ENCODE measurements at regions not wholly inside any gene's neighbourhood (a gene's known extent, or its start where the extent isn't known, plus 50 kb on each side); places are given as distances from the start of the nearest gene placed in this dataset.

DNA sequence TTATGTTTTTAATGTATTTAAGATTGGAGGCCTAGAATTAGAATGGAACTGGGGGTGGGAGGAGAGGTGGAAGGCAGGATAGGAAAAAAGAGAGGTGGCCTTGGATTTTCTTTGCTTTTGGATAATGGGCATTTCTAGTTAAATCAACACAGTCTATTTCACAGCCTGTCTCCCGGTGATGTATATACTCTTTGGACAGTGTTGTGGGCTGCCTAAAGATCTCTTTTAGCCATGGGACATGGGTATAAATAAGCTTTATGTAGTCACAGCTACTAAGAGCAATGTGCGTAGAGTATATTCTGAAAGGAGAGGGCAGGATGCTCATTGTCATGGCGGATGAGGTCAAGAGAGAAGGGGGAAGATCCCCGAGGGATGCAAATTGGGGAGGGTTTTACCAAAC lies 1084.4 kb upstream of the RBFOX1 start:
- WGBS, 2 donors: 69 to 75% methylated on average over 4 of the region's 4 CpGs
- Histone ChIP-seq H3K9me3 (ENCODE audit: control insufficient read depth in 2 of 2, insufficient read depth in 1 of 2, low read depth in 1 of 2, low read length in 1 of 2) (no peaks in the 10 kb centered on the region), H3K36me3 (ENCODE audit: control insufficient read depth in 2 of 2, insufficient read depth in 2 of 2, low read length in 1 of 2) (no peaks in the 10 kb centered on the region), H3K27me3 (ENCODE audit: control insufficient read depth in 1 of 2, insufficient read depth in 2 of 2, low read length in 2 of 2) (no peaks in the 10 kb centered on the region), H3K27ac (ENCODE audit: low read depth in 2 of 2, low read length in 1 of 2) (no peak overlapping the region), H3K4me3 (ENCODE audit: low read depth in 1 of 2, low read length in 2 of 2) (no peak overlapping the region), H3K4me1 (ENCODE audit: control insufficient read depth in 2 of 2, insufficient read depth in 2 of 2, low read length in 1 of 2) (no peaks in the 10 kb centered on the region)

DNA sequence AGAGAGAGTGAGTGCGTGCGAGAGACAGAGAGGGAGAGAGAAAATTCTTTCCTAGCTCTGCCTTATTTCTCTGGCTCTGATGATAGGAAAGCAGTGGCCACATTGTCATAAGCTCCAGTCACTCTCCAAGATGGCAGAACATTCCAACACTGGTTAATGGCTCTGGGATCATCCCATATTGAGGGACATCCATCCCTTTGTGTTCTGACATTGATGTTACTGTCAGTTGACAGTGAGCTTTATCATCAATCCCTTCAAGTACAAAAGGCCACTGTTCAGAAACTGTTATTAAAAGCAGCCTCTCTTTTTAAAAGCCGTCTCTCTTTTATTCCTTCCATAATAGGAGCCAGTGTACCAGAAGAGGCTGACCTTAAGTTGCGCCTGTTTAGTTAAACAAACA lies 1084.9 kb upstream of the RBFOX1 start:
- WGBS, 2 donors: 76 to 78% methylated on average over 4 of the region's 4 CpGs

DNA sequence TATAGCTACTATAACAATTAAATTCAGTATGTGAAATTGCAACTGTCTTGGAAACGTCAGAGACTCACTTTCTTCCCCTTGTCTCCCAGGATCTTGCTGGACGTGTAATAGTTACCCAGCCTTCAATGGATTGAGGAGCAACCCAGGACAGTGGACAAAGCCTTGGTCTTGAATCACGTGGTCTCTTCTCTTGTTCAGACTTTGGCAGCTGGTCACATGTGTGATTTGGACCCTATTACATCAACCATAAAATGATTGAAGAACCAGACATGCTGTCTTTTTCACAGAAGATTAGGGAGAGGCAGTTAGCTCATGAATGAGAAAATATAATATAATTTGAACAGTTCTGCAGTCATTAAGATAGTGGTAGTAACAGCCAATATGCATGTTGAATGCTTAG lies 1085.5 kb upstream of the RBFOX1 start:
- WGBS, 2 donors: 67 to 68% methylated on average over 3 of the region's 3 CpGs
- no peak overlapping the region for H3K27ac ChIP-seq (ENCODE audit: low read depth in 2 of 2, low read length in 1 of 2)
- H3K4me3 ChIP-seq (ENCODE audit: low read depth in 1 of 2, low read length in 2 of 2): no peak overlapping the region
- no peaks in the 10 kb centered on the region for H3K4me1 ChIP-seq (ENCODE audit: control insufficient read depth in 2 of 2, insufficient read depth in 2 of 2, low read length in 1 of 2)
- no peaks in the 10 kb centered on the region for H3K9me3 ChIP-seq (ENCODE audit: control insufficient read depth in 2 of 2, insufficient read depth in 1 of 2, low read depth in 1 of 2, low read length in 1 of 2)
- H3K27me3 ChIP-seq (ENCODE audit: control insufficient read depth in 1 of 2, insufficient read depth in 2 of 2, low read length in 2 of 2): no peaks in the 10 kb centered on the region
- H3K36me3 ChIP-seq (ENCODE audit: control insufficient read depth in 2 of 2, insufficient read depth in 2 of 2, low read length in 1 of 2): no peaks in the 10 kb centered on the region

More for the DNA sequence above, 1084.9 kb upstream of the RBFOX1 start:
- Histone ChIP-seq H3K36me3 (ENCODE audit: control insufficient read depth in 2 of 2, insufficient read depth in 2 of 2, low read length in 1 of 2) (no peaks in the 10 kb centered on the region), H3K4me1 (ENCODE audit: control insufficient read depth in 2 of 2, insufficient read depth in 2 of 2, low read length in 1 of 2) (no peaks in the 10 kb centered on the region), H3K4me3 (ENCODE audit: low read depth in 1 of 2, low read length in 2 of 2) (no peak overlapping the region), H3K9me3 (ENCODE audit: control insufficient read depth in 2 of 2, insufficient read depth in 1 of 2, low read depth in 1 of 2, low read length in 1 of 2) (no peaks in the 10 kb centered on the region), H3K27me3 (ENCODE audit: control insufficient read depth in 1 of 2, insufficient read depth in 2 of 2, low read length in 2 of 2) (no peaks in the 10 kb centered on the region), H3K27ac (ENCODE audit: low read depth in 2 of 2, low read length in 1 of 2) (no peak overlapping the region)

DNA sequence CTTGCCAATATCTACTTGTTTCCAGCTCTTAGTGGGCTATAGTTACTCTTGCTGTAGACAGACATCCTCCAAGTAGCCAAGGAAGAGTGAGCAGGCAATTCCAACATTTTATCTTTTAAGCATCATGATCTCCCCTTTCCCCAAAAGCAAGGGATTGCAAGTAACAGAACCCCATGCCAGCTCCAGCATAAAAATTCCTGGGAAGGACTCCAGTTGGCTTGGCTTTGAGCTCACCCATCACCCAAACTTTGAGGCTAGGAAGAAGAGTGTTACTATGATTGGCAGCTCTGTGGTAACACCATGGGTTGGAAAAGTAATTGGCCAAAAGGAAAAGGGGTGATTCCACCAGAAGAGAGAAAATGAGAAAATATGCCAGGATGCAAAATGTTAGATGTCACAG lies 1086.4 kb upstream of the RBFOX1 start:
- no peak overlapping the region for H3K4me3 ChIP-seq (ENCODE audit: low read depth in 1 of 2, low read length in 2 of 2)
- no peaks in the 10 kb centered on the region for H3K36me3 ChIP-seq (ENCODE audit: control insufficient read depth in 2 of 2, insufficient read depth in 2 of 2, low read length in 1 of 2)
- H3K27me3 ChIP-seq (ENCODE audit: control insufficient read depth in 1 of 2, insufficient read depth in 2 of 2, low read length in 2 of 2): no peaks in the 10 kb centered on the region
- H3K4me1 ChIP-seq (ENCODE audit: control insufficient read depth in 2 of 2, insufficient read depth in 2 of 2, low read length in 1 of 2): no peaks in the 10 kb centered on the region
- no peaks in the 10 kb centered on the region for H3K9me3 ChIP-seq (ENCODE audit: control insufficient read depth in 2 of 2, insufficient read depth in 1 of 2, low read depth in 1 of 2, low read length in 1 of 2)
- H3K27ac ChIP-seq (ENCODE audit: low read depth in 2 of 2, low read length in 1 of 2): no peak overlapping the region

DNA sequence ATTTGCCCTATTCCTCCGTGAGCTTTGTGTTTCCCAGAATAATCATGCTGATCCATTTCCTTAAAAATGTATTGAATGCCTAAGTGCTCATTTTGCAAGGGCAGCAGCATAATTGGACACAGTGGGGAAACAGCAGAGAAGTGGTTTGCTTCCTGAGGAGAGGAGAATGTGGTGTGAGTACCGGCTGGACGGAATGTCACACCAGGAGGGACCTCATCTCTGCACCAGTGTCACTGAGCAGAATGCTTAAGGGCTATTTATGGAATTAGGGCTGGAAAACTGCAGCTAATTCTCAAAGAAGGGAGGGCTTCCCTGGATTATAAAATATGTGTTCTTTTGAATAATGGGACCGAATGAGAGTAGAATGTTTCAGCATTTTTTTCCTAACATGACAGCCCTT lies 1100.6 kb upstream of the RBFOX1 start:
- Histone ChIP-seq H3K9me3 (ENCODE audit: control insufficient read depth in 2 of 2, insufficient read depth in 1 of 2, low read depth in 1 of 2, low read length in 1 of 2) (no peaks in the 10 kb centered on the region), H3K36me3 (ENCODE audit: control insufficient read depth in 2 of 2, insufficient read depth in 2 of 2, low read length in 1 of 2) (no peaks in the 10 kb centered on the region), H3K27me3 (ENCODE audit: control insufficient read depth in 1 of 2, insufficient read depth in 2 of 2, low read length in 2 of 2) (no peaks in the 10 kb centered on the region), H3K27ac (ENCODE audit: low read depth in 2 of 2, low read length in 1 of 2) (no peak overlapping the region), H3K4me3 (ENCODE audit: low read depth in 1 of 2, low read length in 2 of 2) (no peak overlapping the region), H3K4me1 (ENCODE audit: control insufficient read depth in 2 of 2, insufficient read depth in 2 of 2, low read length in 1 of 2) (no peaks in the 10 kb centered on the region)
- 62 to 63% methylated on average over 4 of the region's 4 CpGs for WGBS, 2 donors

DNA sequence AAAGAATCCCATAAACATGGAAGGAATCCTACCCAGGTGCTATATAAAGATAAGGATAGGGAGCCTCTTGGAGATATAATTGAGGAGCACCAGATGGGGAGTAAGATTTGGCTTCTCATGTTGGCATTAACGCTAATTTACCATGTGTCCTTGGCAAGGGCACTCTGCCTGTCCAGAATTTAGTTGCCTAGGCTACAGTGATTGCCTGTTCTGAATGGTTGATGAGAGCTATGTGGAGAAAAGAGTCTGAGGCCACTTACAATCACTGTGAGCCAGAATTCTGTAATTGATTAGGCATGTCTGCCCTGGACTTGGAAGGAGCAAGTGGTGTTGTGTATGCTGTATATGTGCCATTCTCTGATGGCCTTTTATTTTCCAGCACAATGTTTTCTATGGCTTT lies 1101.2 kb upstream of the RBFOX1 start:
- WGBS, 2 donors: 77 to 86% methylated on average over 1 of the region's 1 CpG
- no peak overlapping the region for H3K4me3 ChIP-seq (ENCODE audit: low read depth in 1 of 2, low read length in 2 of 2)
- no peaks in the 10 kb centered on the region for H3K36me3 ChIP-seq (ENCODE audit: control insufficient read depth in 2 of 2, insufficient read depth in 2 of 2, low read length in 1 of 2)
- H3K27ac ChIP-seq (ENCODE audit: low read depth in 2 of 2, low read length in 1 of 2): no peak overlapping the region
- no peaks in the 10 kb centered on the region for H3K9me3 ChIP-seq (ENCODE audit: control insufficient read depth in 2 of 2, insufficient read depth in 1 of 2, low read depth in 1 of 2, low read length in 1 of 2)
- H3K4me1 ChIP-seq (ENCODE audit: control insufficient read depth in 2 of 2, insufficient read depth in 2 of 2, low read length in 1 of 2): no peaks in the 10 kb centered on the region
- no peaks in the 10 kb centered on the region for H3K27me3 ChIP-seq (ENCODE audit: control insufficient read depth in 1 of 2, insufficient read depth in 2 of 2, low read length in 2 of 2)

DNA sequence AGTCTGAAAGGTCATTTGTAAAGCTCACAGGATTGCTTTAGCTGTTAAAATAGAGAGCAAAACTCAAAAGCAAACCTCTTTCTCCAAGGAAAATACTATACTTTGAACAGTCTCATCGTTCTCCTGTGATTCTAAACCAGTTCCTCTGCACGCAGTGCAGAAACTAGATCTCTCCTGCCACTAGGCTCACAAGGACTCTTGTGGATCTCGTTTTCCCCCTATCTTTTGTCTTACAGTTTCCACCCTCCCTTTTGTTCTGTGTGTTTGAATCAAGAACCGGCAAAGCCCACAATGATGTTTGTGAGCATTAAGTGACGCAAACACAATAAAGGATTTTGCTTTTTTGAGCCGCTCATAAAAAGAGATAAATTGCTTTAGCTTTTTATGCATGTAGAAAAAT lies 1103.5 kb upstream of the RBFOX1 start:
- no peaks in the 10 kb centered on the region for H3K4me1 ChIP-seq (ENCODE audit: control insufficient read depth in 2 of 2, insufficient read depth in 2 of 2, low read length in 1 of 2)
- no peaks in the 10 kb centered on the region for H3K9me3 ChIP-seq (ENCODE audit: control insufficient read depth in 2 of 2, insufficient read depth in 1 of 2, low read depth in 1 of 2, low read length in 1 of 2)
- no peaks in the 10 kb centered on the region for H3K27me3 ChIP-seq (ENCODE audit: control insufficient read depth in 1 of 2, insufficient read depth in 2 of 2, low read length in 2 of 2)
- H3K27ac ChIP-seq (ENCODE audit: low read depth in 2 of 2, low read length in 1 of 2): no peak overlapping the region
- no peak overlapping the region for H3K4me3 ChIP-seq (ENCODE audit: low read depth in 1 of 2, low read length in 2 of 2)
- no peaks in the 10 kb centered on the region for H3K36me3 ChIP-seq (ENCODE audit: control insufficient read depth in 2 of 2, insufficient read depth in 2 of 2, low read length in 1 of 2)
- 41 to 52% methylated on average over 6 of the region's 6 CpGs for WGBS, 2 donors

DNA sequence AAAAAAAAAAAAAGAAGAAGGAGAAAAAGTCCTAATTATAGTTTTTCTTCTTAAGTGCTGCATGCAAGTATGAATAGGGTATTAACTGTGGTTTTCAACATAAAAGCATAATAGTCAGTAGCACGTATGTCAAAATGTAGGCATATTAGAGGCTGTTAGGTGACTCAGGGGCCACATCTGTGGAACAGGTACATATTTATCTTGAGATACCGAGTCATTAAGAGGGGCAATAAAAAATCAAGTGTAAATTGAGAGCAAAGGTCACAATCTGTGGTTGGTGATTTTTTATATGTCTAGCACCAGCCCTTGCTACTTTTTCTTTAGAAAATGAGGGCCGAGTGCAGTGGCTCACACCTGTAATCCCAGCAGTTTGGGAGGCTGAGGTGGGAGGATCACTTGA lies 1113.8 kb upstream of the RBFOX1 start:
- Histone ChIP-seq H3K9me3 (ENCODE audit: control insufficient read depth in 2 of 2, insufficient read depth in 1 of 2, low read depth in 1 of 2, low read length in 1 of 2) (no peaks in the 10 kb centered on the region), H3K4me1 (ENCODE audit: control insufficient read depth in 2 of 2, insufficient read depth in 2 of 2, low read length in 1 of 2) (no peaks in the 10 kb centered on the region), H3K27ac (ENCODE audit: low read depth in 2 of 2, low read length in 1 of 2) (no peak overlapping the region), H3K4me3 (ENCODE audit: low read depth in 1 of 2, low read length in 2 of 2) (no peak overlapping the region), H3K36me3 (ENCODE audit: control insufficient read depth in 2 of 2, insufficient read depth in 2 of 2, low read length in 1 of 2) (no peaks in the 10 kb centered on the region), H3K27me3 (ENCODE audit: control insufficient read depth in 1 of 2, insufficient read depth in 2 of 2, low read length in 2 of 2) (no peaks in the 10 kb centered on the region)
- 35 to 45% methylated on average over 3 of the region's 3 CpGs for WGBS, 2 donors

DNA sequence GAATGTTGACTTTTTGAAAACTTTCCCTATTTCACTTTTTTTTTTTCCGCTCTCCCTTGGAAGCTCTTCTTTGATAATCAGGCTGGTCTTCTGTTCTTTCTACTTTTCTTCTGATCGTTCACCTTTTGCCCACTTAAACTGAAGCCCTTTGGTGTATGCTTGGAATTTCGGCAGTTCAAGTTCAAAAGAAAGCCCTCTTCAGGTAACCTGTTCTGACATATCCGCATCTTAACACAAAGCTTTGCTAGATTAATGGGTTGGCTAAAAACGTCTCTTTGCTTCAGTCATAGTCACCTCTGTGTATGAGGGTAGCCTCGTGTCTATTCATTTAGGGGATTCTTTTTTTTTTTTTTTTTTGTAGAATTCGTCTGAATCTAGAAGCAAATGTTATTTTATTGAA lies 1115.8 kb upstream of the RBFOX1 start:
- Histone ChIP-seq H3K36me3 (ENCODE audit: control insufficient read depth in 2 of 2, insufficient read depth in 2 of 2, low read length in 1 of 2) (no peaks in the 10 kb centered on the region), H3K27me3 (ENCODE audit: control insufficient read depth in 1 of 2, insufficient read depth in 2 of 2, low read length in 2 of 2) (no peaks in the 10 kb centered on the region), H3K9me3 (ENCODE audit: control insufficient read depth in 2 of 2, insufficient read depth in 1 of 2, low read depth in 1 of 2, low read length in 1 of 2) (no peaks in the 10 kb centered on the region), H3K4me1 (ENCODE audit: control insufficient read depth in 2 of 2, insufficient read depth in 2 of 2, low read length in 1 of 2) (no peaks in the 10 kb centered on the region), H3K27ac (ENCODE audit: low read depth in 2 of 2, low read length in 1 of 2) (no peak overlapping the region), H3K4me3 (ENCODE audit: low read depth in 1 of 2, low read length in 2 of 2) (no peak overlapping the region)
- 37 to 45% methylated on average over 7 of the region's 7 CpGs for WGBS, 2 donors

DNA sequence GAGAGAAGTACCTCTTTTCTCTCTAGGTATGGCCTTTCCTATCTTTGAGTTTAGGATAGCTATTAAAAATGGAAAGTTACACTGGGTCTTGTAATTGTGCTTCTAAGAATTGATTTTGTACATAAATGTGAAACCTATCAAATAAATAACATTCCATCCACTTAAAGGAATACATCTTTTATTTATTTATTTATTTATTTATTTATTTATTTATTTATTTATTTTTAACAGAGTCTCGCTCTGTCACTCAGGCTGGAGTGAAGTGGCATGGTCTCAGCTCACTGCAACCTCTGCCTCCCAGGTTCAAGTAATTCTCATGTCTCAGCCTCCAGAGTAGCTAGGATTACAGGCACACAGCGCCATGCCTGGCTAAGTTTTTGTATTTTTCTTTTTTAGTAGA lies 1114.0 kb upstream of the EEF2KMT start:
- H3K27ac ChIP-seq (ENCODE audit: low read depth in 2 of 2, low read length in 1 of 2): no peak overlapping the region
- no peaks in the 10 kb centered on the region for H3K4me1 ChIP-seq (ENCODE audit: control insufficient read depth in 2 of 2, insufficient read depth in 2 of 2, low read length in 1 of 2)
- H3K36me3 ChIP-seq (ENCODE audit: control insufficient read depth in 2 of 2, insufficient read depth in 2 of 2, low read length in 1 of 2): no peaks in the 10 kb centered on the region
- WGBS, 2 donors: 62 to 85% methylated on average over 2 of the region's 2 CpGs
- no peaks in the 10 kb centered on the region for H3K27me3 ChIP-seq (ENCODE audit: control insufficient read depth in 1 of 2, insufficient read depth in 2 of 2, low read length in 2 of 2)
- H3K9me3 ChIP-seq (ENCODE audit: control insufficient read depth in 2 of 2, insufficient read depth in 1 of 2, low read depth in 1 of 2, low read length in 1 of 2): no peaks in the 10 kb centered on the region
- H3K4me3 ChIP-seq (ENCODE audit: low read depth in 1 of 2, low read length in 2 of 2): no peak overlapping the region

All from esophagus (tissue), 2 donors.